CD4-positive, alpha-beta memory T cell (primary cell): ENCODE measurements at regions not wholly inside any gene's neighbourhood (a gene's known extent, or its start where the extent isn't known, plus 50 kb on each side); places are given as distances from the start of the nearest gene placed in this dataset.
"Not testable (repeated sequence)": the region's sequence is repeated elsewhere in the genome, so short reads cannot be mapped to it uniquely, and the experiment has no call there.

Source experiments
- CTCF ChIA-PET: fragments of 350-600 bp; sonication (Branson Sonifier 250); formaldehyde crosslinking; loops from one replicate; lab custom pipeline; 2021; ENCODE audit warnings: inconsistent platforms; ENCODE audit not compliant: partially characterized antibody; lab: Charles Lee
- POLR2A ChIA-PET: fragments of 350-600 bp; sonication (Branson Sonifier 250); formaldehyde crosslinking; loops from one replicate; lab custom pipeline; 2021; ENCODE audit not compliant: partially characterized antibody; lab: Charles Lee
- DNase-seq, 5 donors: peaks; one replicate each; pipeline versions ENCODE4 v3.0.0 to v3.0.0-alpha.2; 2020 to 2022; ENCODE audit warnings: mixed read lengths in 1 of 5
- H3K27ac ChIP-seq: one replicate; pipeline ENCODE4 v1.7.0; 2013; ENCODE audit warnings: low read depth, low read length
- H3K27me3 ChIP-seq: 2 replicates; pipeline ENCODE4 v1.7.0; 2013; ENCODE audit warnings: mild to moderate bottlenecking, low read length, moderate library complexity; ENCODE audit not compliant: insufficient read depth
- H3K36me3 ChIP-seq: 2 replicates; pipeline ENCODE4 v1.7.0; 2013; ENCODE audit warnings: mild to moderate bottlenecking, low read length, moderate library complexity; ENCODE audit not compliant: insufficient read depth
- H3K4me1 ChIP-seq: 2 replicates; pipeline ENCODE4 v1.7.0; 2013; ENCODE audit warnings: mild to moderate bottlenecking, low read length, moderate library complexity; ENCODE audit not compliant: insufficient read depth
- H3K4me3 ChIP-seq, 2 donors: one replicate each; pipeline ENCODE4 v1.7.0; 2013; ENCODE audit warnings: low read length in 2 of 2, mild to moderate bottlenecking in 1 of 2
- H3K9me3 ChIP-seq, 2 donors: one replicate each; pipeline ENCODE4 v1.7.0; 2013; ENCODE audit warnings: low read length in 2 of 2, control low read depth in 1 of 2; ENCODE audit not compliant: control insufficient read depth in 1 of 2
- H3K27ac Mint-ChIP-seq, 7 donors: one replicate each; pipeline ENCODE4 v1.8.0; 2020 to 2021; ENCODE audit warnings: mixed read lengths in 7 of 7, mild to moderate bottlenecking in 6 of 7, inconsistent platforms in 3 of 7, moderate library complexity in 3 of 7
- H3K27me3 Mint-ChIP-seq, 2 donors: one replicate each; pipeline ENCODE4 v1.8.0; 2020 to 2021; ENCODE audit warnings: mixed read lengths in 2 of 2
- H3K36me3 Mint-ChIP-seq, 2 donors: one replicate each; pipeline ENCODE4 v1.8.0; 2020 to 2021; ENCODE audit warnings: mixed read lengths in 2 of 2, inconsistent platforms in 1 of 2, mild to moderate bottlenecking in 1 of 2
- H3K4me1 Mint-ChIP-seq, 4 donors: one replicate each; pipeline ENCODE4 v1.8.0; 2020 to 2021; ENCODE audit warnings: mixed read lengths in 4 of 4, mild to moderate bottlenecking in 1 of 4
- H3K4me3 Mint-ChIP-seq, 8 donors: one replicate each; pipeline ENCODE4 v1.8.0; 2020 to 2021; ENCODE audit warnings: mixed read lengths in 8 of 8, mild to moderate bottlenecking in 7 of 8, moderate library complexity in 6 of 8, inconsistent platforms in 3 of 8
- H3K9me3 Mint-ChIP-seq, 8 donors: one replicate each; pipeline ENCODE4 v1.8.0; 2020 to 2021; ENCODE audit warnings: mixed read lengths in 8 of 8, mild to moderate bottlenecking in 5 of 8, inconsistent platforms in 3 of 8, moderate library complexity in 1 of 8
- intact Hi-C: fragments of 100-400 bp; cut with micrococcal nuclease; formaldehyde crosslinking; loops from one replicate; pipeline ENCODE4 v1.15.1; 2023

DNA sequence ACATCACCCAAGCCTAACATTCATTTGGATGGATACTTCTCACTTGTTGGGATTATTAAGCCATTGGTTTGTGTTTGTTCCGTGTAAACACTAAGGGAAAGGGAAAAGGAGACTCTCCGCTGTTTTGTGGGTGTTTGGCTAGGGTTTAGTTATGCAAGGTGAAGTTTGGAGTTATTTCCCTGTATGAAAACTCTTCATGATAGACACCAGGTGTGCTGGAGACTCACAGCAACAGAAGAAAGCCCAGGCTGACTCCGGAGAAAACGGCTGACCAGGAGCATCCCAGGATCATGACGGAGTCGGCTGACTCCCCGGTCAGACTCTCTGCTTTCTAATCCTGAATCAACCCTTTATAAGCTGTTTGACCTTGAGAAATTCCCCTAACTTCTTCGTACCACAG is 94.1 kb upstream of the KLF6 start:
- H3K4me3 ChIP-seq, result no peak overlapping the region
- Mint-ChIP-seq H3K36me3 (no peaks in the 10 kb centered on the region), H3K27me3 (no peaks in the 10 kb centered on the region), H3K9me3 (no peaks in the 10 kb centered on the region), H3K27ac (peak overlapping the region; percentile 57 to 93 (median 75)), H3K4me3 (peak overlapping the region in 3 of 8 donors; percentile 4 to 41 (median 8)), H3K4me1 (peaks cover 32 to 61% (median 46%) of the 10 kb centered on the region in 4 donors)
- DNase-seq, result no peak
- no peaks in the 10 kb centered on the region for H3K36me3 ChIP-seq
- intact Hi-C loops, result loop anchor here (5.0 to 10.0 kb wide), 2 partner anchors 93 to 776 kb away; no protein-coding TSS in a partner anchor
- peaks cover 41% of the 10 kb centered on the region for H3K4me1 ChIP-seq
- POLR2A ChIA-PET, result interaction anchor here (0.6 to 6.1 kb wide), 5 partner anchors 10 to 102 kb away, joined by 3 to 62 read pairs (median 5); partner anchors contain the start of gene KLF6
- CTCF ChIA-PET, result no interaction called here
- no peaks in the 10 kb centered on the region for H3K9me3 ChIP-seq
- H3K27ac ChIP-seq, result peak overlapping the region; percentile 22
- H3K27me3 ChIP-seq, result no peaks in the 10 kb centered on the region

DNA sequence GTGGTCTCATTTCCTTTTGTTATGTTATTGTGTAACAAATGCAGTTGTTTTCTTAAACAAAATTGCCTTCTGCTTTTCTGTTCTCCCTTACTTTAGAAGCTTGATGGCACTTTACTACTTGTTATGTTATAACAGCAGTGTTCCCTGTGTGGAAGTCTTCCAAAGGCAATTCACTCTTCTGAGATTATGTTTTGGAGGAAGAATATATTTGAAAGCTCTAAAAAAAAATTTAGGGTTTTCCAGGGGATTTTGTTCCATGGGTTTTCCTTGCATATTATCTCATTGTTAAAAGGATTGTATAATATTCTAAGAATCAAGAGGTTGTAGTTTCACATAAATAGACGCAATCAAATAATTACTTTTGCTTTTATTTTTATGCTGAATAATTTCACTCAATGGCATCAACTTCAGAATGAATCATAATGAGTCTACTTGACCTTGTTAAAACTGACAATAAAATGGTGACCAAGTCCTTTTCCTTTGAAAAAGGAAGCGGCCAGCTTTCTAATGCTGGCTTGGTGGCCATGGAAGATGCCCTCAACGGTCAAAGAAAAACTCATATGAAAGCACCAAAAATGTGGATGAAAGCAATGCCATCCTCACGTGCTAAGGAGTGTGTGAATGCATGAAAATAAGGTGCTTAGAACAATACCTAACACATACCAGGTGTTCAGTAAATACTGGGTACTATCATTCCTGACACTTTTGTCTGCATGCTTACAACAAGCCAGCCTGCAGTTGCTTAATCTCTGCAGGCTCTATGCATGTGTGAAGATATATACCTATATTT is 92.4 kb upstream of the KLF6 start:
- Histone ChIP-seq H3K27ac (peak overlapping the region; percentile 94), H3K4me3 (no peak overlapping the region), H3K9me3 (no peaks in the 10 kb centered on the region), H3K4me1 (peaks cover 57% of the 10 kb centered on the region), H3K36me3 (no peaks in the 10 kb centered on the region), H3K27me3 (no peaks in the 10 kb centered on the region)
- intact Hi-C loops, result loop anchor here (1.0 to 10.0 kb wide), 4 partner anchors 11 to 777 kb away; no protein-coding TSS in a partner anchor
- Mint-ChIP-seq H3K4me1 (peaks cover 46 to 74% (median 59%) of the 10 kb centered on the region in 4 donors), H3K36me3 (peaks cover 0 to 1% of the 10 kb centered on the region in 2 donors), H3K4me3 (peak overlapping the region in 4 of 8 donors; percentile 38 to 75 (median 68)), H3K27ac (peak overlapping the region; percentile 80 to 100 (median 99)), H3K27me3 (no peaks in the 10 kb centered on the region), H3K9me3 (no peaks in the 10 kb centered on the region)
- no peak for DNase-seq
- ChIA-PET CTCF (interaction anchor here (0.6 to 1.6 kb wide), 8 partner anchors 12 to 779 kb away, joined by 3 to 8 read pairs (median 4); no protein-coding TSS in a partner anchor), POLR2A (interaction anchor here (0.8 to 13.6 kb wide), 14 partner anchors 11 to 251 kb away, joined by 3 to 509 read pairs (median 12); partner anchors contain the start of gene KLF6)

DNA sequence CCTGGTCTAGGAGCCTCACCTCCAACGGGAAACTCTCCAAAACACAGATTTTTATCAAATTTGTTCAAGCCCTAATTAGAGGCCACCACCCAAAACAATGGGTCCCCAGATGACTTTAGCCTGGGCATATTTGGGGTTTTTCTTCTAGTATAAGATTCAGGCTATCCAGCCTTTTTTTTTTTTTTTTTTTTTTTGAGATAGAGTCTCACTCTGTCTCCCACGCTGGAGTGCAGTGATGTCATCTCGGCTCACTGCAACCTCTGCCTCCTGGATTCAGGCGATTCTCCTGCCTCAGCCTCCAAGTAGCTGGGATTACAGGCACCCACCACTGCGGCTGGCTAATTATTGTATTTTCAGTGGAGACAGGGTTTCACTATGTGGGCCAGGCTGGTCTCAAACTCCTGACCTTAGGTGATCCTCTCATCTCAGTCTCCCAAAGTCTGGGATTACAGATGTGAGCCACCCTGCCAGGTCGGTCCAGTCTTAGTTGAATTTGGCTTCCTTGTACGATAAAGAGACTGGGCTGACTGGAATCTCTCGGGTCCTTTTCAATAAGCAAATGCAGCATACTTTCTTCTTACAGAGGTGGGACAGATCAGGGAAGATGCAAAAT is 91.4 kb upstream of the KLF6 start:
- H3K9me3 Mint-ChIP-seq, result no peaks in the 10 kb centered on the region
- H3K27me3 ChIP-seq, result no peaks in the 10 kb centered on the region
- peaks cover 67% of the 10 kb centered on the region for H3K4me1 ChIP-seq
- intact Hi-C loops, result loop anchor here (2.0 to 10.0 kb wide), 3 partner anchors 96 to 778 kb away; no protein-coding TSS in a partner anchor
- no peaks in the 10 kb centered on the region for H3K9me3 ChIP-seq
- H3K4me1 Mint-ChIP-seq, result peaks cover 54 to 84% (median 68%) of the 10 kb centered on the region in 4 donors
- peak overlapping the region in 7 of 8 donors; percentile 72 to 93 (median 79) for H3K4me3 Mint-ChIP-seq
- DNase-seq, result no peak
- H3K27ac ChIP-seq, result peak overlapping the region; percentile 94
- ChIA-PET POLR2A (interaction anchor here (0.9 to 13.6 kb wide), 24 partner anchors 10 to 1415 kb away, joined by 3 to 509 read pairs (median 11); partner anchors contain the start of gene KLF6), CTCF (interaction anchor here (0.9 to 3.3 kb wide), 11 partner anchors 11 to 780 kb away, joined by 3 to 14 read pairs (median 4); partner anchors contain the start of gene KLF6)
- H3K36me3 ChIP-seq, result no peaks in the 10 kb centered on the region
- H3K36me3 Mint-ChIP-seq, result peaks cover 0 to 1% of the 10 kb centered on the region in 2 donors
- H3K27me3 Mint-ChIP-seq, result no peaks in the 10 kb centered on the region
- no peak overlapping the region for H3K4me3 ChIP-seq
- peak overlapping the region; percentile 96 to 100 (median 99) for H3K27ac Mint-ChIP-seq

DNA sequence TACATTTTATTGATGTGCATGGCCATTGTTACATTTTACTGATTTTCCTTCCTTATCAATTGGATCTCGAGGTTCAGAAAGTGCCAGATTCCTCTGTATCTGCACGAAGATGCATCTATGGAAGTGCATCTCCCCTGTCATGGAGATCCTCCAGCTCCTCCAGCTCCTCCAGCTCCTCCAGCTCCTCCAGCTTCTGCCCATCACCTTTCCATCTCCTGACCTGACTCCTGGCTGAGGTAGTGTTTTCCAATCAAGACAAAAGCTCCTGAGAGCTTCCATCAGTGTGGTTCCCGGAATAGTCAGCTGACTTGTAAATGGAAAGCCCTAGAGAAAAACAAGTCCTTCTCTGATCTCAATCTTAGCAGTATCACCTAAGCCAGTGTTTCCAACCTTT is 90.8 kb upstream of the KLF6 start:
- H3K27me3 ChIP-seq, result no peaks in the 10 kb centered on the region
- no peaks in the 10 kb centered on the region for H3K27me3 Mint-ChIP-seq
- H3K9me3 ChIP-seq, result no peaks in the 10 kb centered on the region
- peak overlapping the region; percentile 96 to 100 (median 99) for H3K27ac Mint-ChIP-seq
- peak in 1 of 5 donors; percentile 60 for DNase-seq
- peak overlapping the region; percentile 94 for H3K27ac ChIP-seq
- ChIA-PET POLR2A (interaction anchor here (0.7 to 13.6 kb wide), 29 partner anchors 10 to 1416 kb away, joined by 3 to 509 read pairs (median 7); partner anchors contain the start of gene KLF6), CTCF (interaction anchor here (0.9 to 3.3 kb wide), 9 partner anchors 10 to 94 kb away, joined by 3 to 14 read pairs (median 4); partner anchors contain the start of gene KLF6)
- peak overlapping the region; percentile 72 to 93 (median 78) for H3K4me3 Mint-ChIP-seq
- H3K36me3 ChIP-seq, result no peaks in the 10 kb centered on the region
- peaks cover 54 to 86% (median 69%) of the 10 kb centered on the region in 4 donors for H3K4me1 Mint-ChIP-seq
- intact Hi-C loops, result loop anchor here (1.0 to 10.0 kb wide), 6 partner anchors 17 to 779 kb away; partner anchors contain the start of gene KLF6
- H3K36me3 Mint-ChIP-seq, result peaks cover 0 to 1% of the 10 kb centered on the region in 2 donors
- H3K4me3 ChIP-seq, result peak overlapping the region in 1 of 2 donors; percentile 30
- H3K9me3 Mint-ChIP-seq, result no peaks in the 10 kb centered on the region
- H3K4me1 ChIP-seq, result peaks cover 68% of the 10 kb centered on the region

DNA sequence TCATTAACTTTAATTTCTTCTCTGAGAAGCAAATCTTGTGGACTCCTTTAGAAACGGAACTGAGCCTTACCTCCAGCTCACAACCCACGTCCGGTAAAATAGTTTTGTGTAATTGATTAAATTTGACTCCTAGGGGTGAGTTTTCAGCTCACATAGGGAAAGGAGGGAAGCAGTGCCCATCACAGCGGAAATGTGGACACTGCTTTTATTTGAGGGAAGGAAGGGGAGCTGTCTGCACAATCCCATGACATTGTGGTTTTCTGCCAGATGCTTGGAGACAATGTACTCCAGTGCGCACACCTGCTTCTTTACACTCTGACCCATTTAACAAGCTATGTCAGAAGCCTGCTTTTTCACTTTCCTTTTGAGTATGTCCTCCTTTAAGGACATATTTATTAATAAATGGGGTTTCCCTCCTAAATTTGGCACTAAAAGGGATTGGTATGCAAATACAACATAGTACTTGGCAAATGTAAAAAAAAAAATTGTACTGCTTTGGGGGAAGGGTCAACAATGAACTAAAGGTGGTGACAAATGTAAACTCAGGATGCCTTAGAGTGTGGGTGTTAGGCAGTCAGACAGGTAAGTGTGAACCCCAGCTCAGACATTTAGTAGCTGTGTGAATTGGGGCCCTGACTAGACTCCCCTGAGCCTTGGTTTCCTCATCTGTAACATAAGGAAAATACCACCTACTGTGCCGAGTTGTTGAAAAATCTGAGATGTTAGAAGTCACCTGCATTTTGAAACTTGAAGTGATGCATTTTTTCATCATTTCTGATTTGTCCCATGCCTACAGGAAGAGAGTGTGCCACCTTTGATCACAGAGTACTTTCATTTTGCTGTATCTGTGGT is 90.2 kb upstream of the KLF6 start:
- ChIA-PET CTCF (interaction anchor here (0.8 to 3.3 kb wide), 12 partner anchors 10 to 634 kb away, joined by 3 to 14 read pairs (median 4); partner anchors contain the start of gene KLF6), POLR2A (interaction anchor here (0.7 to 13.6 kb wide), 32 partner anchors 9 to 279 kb away, joined by 3 to 509 read pairs (median 7); partner anchors contain the start of gene KLF6)
- Histone ChIP-seq H3K27me3 (no peaks in the 10 kb centered on the region), H3K4me1 (peaks cover 68% of the 10 kb centered on the region), H3K27ac (peak overlapping the region; percentile 94), H3K36me3 (no peaks in the 10 kb centered on the region), H3K4me3 (peak overlapping the region; percentile 19 to 30), H3K9me3 (no peaks in the 10 kb centered on the region)
- Mint-ChIP-seq H3K4me1 (peaks cover 54 to 82% (median 66%) of the 10 kb centered on the region in 4 donors), H3K9me3 (no peaks in the 10 kb centered on the region), H3K4me3 (peak overlapping the region; percentile 72 to 93 (median 78)), H3K27ac (peak overlapping the region; percentile 96 to 100 (median 99)), H3K27me3 (no peaks in the 10 kb centered on the region), H3K36me3 (peaks cover 0 to 1% of the 10 kb centered on the region in 2 donors)
- peak; percentile 73 to 85 (median 80) for DNase-seq
- intact Hi-C loops, result loop anchor here (1.0 to 10.0 kb wide), 5 partner anchors 18 to 780 kb away; partner anchors contain the start of gene KLF6

DNA sequence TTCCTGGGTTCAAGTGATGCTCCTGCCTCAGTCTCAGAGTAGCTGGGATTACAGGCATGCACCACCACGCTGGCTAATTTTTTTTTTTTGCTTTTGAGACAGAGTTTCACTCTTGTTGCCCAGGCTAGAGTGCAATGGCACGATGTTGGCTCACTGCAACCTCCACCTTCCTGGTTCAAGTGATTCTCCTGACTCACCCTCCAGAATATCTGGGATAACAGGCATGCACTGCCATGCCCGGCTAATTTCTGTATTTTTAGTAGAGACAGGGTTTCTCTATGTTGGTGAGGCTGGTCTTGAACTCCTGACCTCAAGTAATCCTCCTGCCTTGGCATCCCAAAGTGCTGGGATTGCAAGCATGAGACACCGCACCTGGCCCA is 89.6 kb upstream of the KLF6 start:
- not testable (repeated sequence) for H3K36me3 ChIP-seq, H3K36me3 Mint-ChIP-seq, H3K27me3 Mint-ChIP-seq, H3K27me3 ChIP-seq, H3K9me3 ChIP-seq, H3K9me3 Mint-ChIP-seq
- ChIA-PET CTCF (interaction anchor here (0.8 to 3.3 kb wide), 10 partner anchors 9 to 633 kb away, joined by 3 to 14 read pairs (median 4); partner anchors contain the start of gene KLF6), POLR2A (interaction anchor here (0.9 to 13.6 kb wide), 23 partner anchors 9 to 279 kb away, joined by 3 to 509 read pairs (median 9); partner anchors contain the start of gene KLF6)
- intact Hi-C loops, result loop anchor here (2.0 to 10.0 kb wide), 3 partner anchors 18 to 780 kb away; no protein-coding TSS in a partner anchor
- Mint-ChIP-seq H3K4me1 (peaks cover 51 to 76% (median 66%) of the 10 kb centered on the region in 4 donors), H3K4me3 (peak overlapping the region; percentile 72 to 93 (median 78)), H3K27ac (peak overlapping the region; percentile 96 to 100 (median 99))
- Histone ChIP-seq H3K4me3 (peak overlapping the region; percentile 5 to 30), H3K27ac (peak overlapping the region; percentile 94), H3K4me1 (peaks cover 68% of the 10 kb centered on the region)
- peak in 3 of 5 donors; percentile 26 to 49 (median 32) for DNase-seq
